ENCODE measurements at regions not wholly inside any gene's neighbourhood (a gene's known extent, or its start where the extent isn't known, plus 50 kb on each side); places are given as distances from the start of the nearest gene placed in this dataset.
"Not testable (repeated sequence)": the region's sequence is repeated elsewhere in the genome, so short reads cannot be mapped to it uniquely, and the experiment has no call there.

DNA sequence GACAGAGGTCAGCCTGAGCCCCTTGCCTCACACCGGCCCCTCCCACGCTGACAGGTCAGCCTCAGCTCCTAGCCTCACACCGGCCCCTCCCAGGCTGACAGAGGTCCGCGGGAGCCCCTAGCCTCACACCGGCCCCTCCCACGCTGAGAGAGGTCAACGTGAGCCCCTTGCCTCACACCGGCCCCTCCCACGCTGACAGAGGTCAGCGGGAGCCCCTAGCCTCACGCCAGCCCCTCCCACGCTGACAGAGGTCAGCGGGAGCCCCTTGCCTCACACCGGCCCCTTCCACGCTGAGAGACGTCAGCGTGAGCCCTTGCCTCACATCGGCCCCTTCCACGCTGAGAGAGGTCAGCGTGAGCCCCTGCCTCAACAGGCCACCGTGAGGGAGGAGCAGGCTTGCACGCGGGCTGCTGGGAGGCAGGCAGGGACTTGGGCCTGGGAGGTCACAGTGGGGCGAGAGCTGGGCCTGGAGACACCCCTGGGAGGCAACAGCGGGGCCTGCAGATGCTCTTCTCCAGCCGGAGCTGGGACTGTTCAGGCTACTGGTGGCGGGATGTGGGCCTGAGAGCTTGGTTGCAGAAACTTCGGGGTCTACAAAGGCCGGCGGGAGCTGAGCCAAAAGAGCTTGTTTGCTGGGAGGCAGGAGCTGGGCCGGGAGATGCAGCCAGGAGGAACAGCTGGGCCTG lies 356.4 kb downstream of the ZNF37A start:
- not testable (repeated sequence) for FAIRE-seq; DNase-seq (ENCODE audit: insufficient read length, low spot score)

DNA sequence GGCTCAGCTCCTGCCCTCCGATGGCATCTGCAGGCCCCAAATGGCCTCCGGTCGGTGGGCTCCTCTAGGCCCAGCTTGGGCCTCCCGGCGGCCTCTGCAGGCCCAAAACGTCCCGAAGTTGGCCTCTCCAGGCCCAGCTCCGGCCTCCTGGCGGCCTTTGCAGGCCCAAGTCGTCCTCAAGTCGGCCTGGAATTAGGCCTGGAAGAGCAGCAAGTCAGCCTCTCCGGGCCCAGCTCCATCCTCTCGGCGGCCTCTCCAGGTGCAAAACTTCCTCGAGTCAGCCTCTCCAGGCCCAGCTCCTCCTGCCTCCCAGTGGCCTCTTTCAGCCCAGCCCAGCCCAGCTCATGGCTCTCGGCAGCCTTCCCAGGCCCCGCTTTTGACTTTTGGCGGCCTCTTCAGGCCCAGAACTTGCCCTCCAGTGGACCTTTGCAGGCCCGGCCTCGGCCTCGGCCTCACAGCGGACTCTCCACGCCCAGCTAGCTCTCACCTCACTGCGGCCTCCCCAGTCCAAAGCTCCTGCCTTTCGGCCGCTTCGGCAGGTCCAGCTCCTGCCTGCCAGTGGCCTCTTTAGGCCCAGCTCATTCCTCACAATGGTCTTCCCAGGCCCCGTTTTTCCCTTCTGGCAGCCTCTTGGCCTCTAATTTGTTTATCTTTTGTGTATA lies 357.3 kb downstream of the ZNF37A start:
- not testable (repeated sequence) for FAIRE-seq; DNase-seq (ENCODE audit: insufficient read length, low spot score)
